AG10803 (cell line): ENCODE measurements at regions not wholly inside any gene's neighbourhood (a gene's known extent, or its start where the extent isn't known, plus 50 kb on each side); places are given as distances from the start of the nearest gene placed in this dataset.
"Not testable (repeated sequence)": the region's sequence is repeated elsewhere in the genome, so short reads cannot be mapped to it uniquely, and the experiment has no call there.

Source experiments
- DNase-seq: peaks from one replicate; pipeline ENCODE4 v3.0.0; 2010; ENCODE audit warnings: low read depth
- H3K4me3 ChIP-seq: 2 replicates; pipeline ENCODE4 v1.5.1; 2011; ENCODE audit warnings: mild to moderate bottlenecking, low read length, control low read depth
- CTCF ChIP-seq: conservative IDR thresholded peaks from 2 replicates; pipeline ENCODE4 v1.5.1; 2011; ENCODE audit warnings: mild to moderate bottlenecking, low read length, control low read depth, inconsistent platforms

GRCh38 chr2:166766220-166766619 is 122.1 kb upstream of the XIRP2 start:
- no peak overlapping the region for H3K4me3 ChIP-seq
- DNase-seq: no peak
- TF ChIP-seq CTCF: no peak

- H3K4me3 ChIP-seq: no peak overlapping the region
- no peak for TF ChIP-seq CTCF
Observed at GRCh38 chr2:166765141-166765540, 123.1 kb upstream of the XIRP2 start.

GRCh38 chr2:166764702-166765101 is 123.6 kb upstream of the XIRP2 start:
- DNase-seq: no peak
- TF ChIP-seq CTCF: no peak
- no peak overlapping the region for H3K4me3 ChIP-seq

More at GRCh38 chr2:166765141-166765540, 123.1 kb upstream of the XIRP2 start:
- DNase-seq: no peak

- DNase-seq: no peak
- no peak for TF ChIP-seq CTCF
- H3K4me3 ChIP-seq: no peak overlapping the region
Observed at GRCh38 chr2:166764216-166764615, 124.1 kb upstream of the XIRP2 start.

- no peak overlapping the region for H3K4me3 ChIP-seq
- no peak for TF ChIP-seq CTCF
Observed at GRCh38 chr2:166762746-166763145, 125.5 kb upstream of the XIRP2 start.

GRCh38 chr2:166758956-166759355 is 129.3 kb upstream of the XIRP2 start:
- DNase-seq: no peak
- H3K4me3 ChIP-seq: no peak overlapping the region
- TF ChIP-seq CTCF: no peak

More at GRCh38 chr2:166762746-166763145, 125.5 kb upstream of the XIRP2 start:
- DNase-seq: no peak

GRCh38 chr2:166750624-166751023 is 137.7 kb upstream of the XIRP2 start:
- no peak overlapping the region for H3K4me3 ChIP-seq
- TF ChIP-seq CTCF: no peak

GRCh38 chr2:166744117-166744516 is 144.2 kb upstream of the XIRP2 start:
- not testable (repeated sequence) for H3K4me3 ChIP-seq, DNase-seq

More at GRCh38 chr2:166750624-166751023, 137.7 kb upstream of the XIRP2 start:
- DNase-seq: no peak

- DNase-seq: not testable (repeated sequence)
Observed at GRCh38 chr2:166743482-166743881, 144.8 kb upstream of the XIRP2 start.

More at GRCh38 chr2:166743482-166743881, 144.8 kb upstream of the XIRP2 start:
- H3K4me3 ChIP-seq: not testable (repeated sequence)
